ENCODE measurements at regions not wholly inside any gene's neighbourhood (a gene's known extent, or its start where the extent isn't known, plus 50 kb on each side); places are given as distances from the start of the nearest gene placed in this dataset.

DNA sequence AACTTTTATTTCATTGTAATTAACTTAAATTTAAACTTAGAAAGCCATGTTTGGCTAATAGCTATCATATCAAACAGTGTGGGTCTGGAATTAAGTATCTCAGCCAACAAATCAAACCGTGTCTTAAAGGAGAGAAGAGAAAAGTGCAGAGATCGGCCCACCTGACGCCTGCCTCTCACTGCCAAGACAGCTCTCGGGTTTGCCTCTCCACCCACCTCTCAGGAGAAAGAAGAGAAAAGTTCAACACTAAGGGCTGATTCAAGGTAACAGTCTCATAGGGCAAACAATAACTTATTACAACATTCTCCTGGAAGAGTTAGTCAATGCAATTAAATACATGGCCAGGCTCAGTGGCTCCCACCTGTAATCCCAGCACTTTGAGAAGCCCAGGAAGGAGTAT lies 64.8 kb upstream of the PRR20G start:
- no peak for DNase-seq (ENCODE audit: low read depth)

DNA sequence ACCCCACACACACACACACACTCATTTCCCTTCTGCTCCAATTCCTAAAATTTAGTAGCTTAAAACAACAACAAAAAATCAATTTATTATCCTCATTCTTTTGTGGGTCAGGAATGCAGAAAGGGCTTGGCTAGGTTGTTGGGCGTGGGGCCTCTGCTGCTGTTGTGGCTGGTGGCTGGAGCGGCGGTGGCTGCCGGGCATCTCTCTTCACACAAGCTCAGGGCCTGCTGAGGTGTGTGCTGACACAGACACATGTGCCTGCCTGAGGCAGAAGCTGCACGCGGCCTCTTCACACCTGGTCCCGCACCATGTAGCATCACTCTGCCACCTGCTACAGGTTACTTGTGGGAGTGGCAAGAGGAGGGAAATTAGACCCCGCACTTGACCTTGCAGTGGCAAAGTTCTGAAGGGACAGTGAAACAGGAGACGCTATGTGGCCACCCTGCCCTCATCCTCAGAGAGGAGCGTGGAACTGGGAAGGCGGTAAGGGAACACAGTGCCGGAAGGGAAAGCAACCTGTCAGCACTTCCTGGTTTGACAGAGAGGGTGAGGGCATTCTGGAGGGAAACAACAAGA lies 64.0 kb upstream of the PRR20G start:
- no peak for DNase-seq (ENCODE audit: low read depth)

GRCh38 chr3:127351321-127351720 lies 63.5 kb upstream of the PRR20G start:
- no peak for DNase-seq (ENCODE audit: low read depth)

- DNase-seq (ENCODE audit: low read depth) = no peak
Observed at GRCh38 chr3:127350172-127351050, 62.6 kb upstream of the PRR20G start.

DNA sequence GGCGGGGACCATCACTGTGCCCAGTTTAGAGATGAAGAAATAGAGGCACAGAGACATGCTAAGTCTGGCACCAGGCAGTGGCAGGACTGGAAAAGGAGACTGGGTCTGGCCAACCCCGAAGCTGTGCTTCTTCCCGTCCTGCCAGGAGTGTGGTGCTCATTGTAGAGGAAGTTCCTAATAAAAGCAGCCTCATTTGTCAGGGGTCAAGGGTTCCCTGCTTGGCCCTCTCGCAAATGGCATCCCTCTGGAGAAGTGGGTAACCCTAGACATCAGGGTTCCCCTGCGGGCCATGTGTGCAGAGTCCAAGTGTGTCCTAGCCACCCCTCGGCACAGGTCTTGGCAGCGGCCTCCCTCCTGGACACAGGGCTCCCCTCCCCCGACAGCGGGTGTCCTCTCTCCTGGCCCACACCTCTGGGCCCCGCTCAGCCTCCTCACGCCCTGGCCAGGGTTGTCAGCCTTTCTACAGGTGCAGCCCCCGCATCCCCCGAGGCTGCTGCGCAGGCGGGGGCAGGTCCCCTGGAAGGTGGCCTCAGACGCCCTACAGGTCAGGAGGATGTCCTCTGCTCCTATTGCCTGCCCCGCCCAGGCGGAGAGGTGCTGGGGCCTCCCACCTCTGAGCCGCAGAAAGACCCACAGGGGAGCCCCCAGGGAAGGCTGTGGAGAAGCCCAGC lies 61.8 kb upstream of the PRR20G start:
- no peak for DNase-seq (ENCODE audit: low read depth)

DNA sequence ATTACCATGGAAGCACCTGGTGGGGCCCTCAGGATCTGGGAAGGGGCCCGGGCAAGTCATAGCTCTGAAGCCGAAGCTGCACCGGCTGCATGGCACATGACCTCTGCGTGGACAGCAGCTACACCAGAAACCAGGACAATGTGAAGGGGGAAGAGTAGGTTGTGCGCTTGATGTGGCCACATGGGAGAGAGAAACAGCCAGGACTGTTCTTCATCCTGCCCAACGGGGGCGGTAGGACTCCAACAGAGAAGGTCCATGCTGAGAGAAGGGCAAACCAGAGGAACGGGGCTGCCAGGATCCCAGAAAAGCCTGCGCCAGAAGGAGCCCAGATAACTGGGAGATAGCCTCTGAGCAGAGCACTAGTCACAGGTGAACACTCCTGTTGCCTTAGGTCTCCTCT lies 54.9 kb upstream of the PRR20G start:
- no peak for DNase-seq (ENCODE audit: low read depth)

- DNase-seq (ENCODE audit: low read depth) = no peak
Observed at GRCh38 chr3:127339928-127340861, 52.3 kb upstream of the PRR20G start.

DNA sequence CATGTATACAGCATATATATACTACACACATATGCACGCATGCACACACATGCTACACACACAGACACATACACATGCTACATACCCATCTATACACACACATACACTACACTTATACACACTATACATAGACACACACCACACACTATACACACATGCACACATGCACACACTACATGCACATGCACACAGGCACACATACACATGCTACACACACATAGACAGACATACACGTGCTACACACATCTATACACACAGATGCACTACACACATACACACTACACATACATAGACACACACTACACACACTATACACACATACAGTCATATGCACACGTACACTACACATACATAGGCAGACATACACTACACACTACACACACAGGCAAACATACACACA lies 51.2 kb upstream of the PRR20G start:
- no peak for DNase-seq (ENCODE audit: low read depth)

DNA sequence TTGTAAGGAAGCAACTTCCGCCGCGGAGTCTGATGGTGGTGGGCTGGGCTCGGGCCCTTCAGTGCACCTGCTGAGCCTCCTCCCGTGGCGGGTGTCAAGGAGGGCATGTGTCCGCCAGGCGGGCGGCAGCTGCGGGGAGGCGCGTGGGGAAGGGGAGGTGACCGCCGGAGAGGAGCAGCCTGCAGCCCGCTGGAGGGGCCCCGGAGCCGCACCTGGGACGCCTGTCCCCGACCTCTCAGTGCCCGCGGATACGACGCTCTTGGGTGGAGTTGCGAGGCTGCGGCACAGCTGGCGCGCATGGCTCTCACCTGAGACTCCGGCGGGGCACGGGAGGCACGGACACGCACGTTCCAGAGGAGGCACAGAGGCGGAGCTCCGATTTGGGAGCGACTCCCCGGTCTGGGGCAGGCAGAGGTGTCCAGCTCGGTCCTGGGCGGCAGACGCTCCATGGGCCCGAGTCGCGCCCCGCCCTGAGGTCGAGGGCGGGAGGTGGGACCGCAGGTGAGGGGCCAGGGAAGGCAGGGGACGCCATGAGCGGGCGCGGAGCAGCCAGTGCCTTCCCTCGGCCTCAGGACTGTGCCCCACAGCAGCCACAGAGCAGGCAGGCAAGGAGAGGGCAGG lies 50.2 kb upstream of the PRR20G start:
- DNase-seq (ENCODE audit: low read depth) = no peak
